SHP77 (cell line): ENCODE measurements at regions not wholly inside any gene's neighbourhood (a gene's known extent, or its start where the extent isn't known, plus 50 kb on each side); places are given as distances from the start of the nearest gene placed in this dataset.

Experiments used
- DNase-seq, 2 experiments: peaks; one replicate each; lab custom pipeline; 2025; lab: John Stamatoyannopoulos, UW

GRCh38 chr12:102535306-102535705, 54.9 kb upstream of the IGF1 start:
- no peak for DNase-seq

- no peak for DNase-seq
Measured at GRCh38 chr12:102534899-102535298, 54.5 kb upstream of the IGF1 start.

- DNase-seq = no peak
Measured at GRCh38 chr12:102533483-102534215, 53.3 kb upstream of the IGF1 start.
